HEK293 (cell line): ENCODE measurements at regions not wholly inside any gene's neighbourhood (a gene's known extent, or its start where the extent isn't known, plus 50 kb on each side); places are given as distances from the start of the nearest gene placed in this dataset.

Experiments used
- CTCF ChIP-seq: fragments of 450-650 bp; formaldehyde crosslinking; IDR thresholded peaks from 2 replicates; pipeline ENCODE4 v1.5.1; 2016; ENCODE audit warnings: missing biosample characterization, missing genetic modification characterization
- EGR2 ChIP-seq: fragments of 450-650 bp; formaldehyde crosslinking; IDR thresholded peaks from 2 replicates; pipeline ENCODE4 v1.5.1; 2016; ENCODE audit warnings: low read depth, missing biosample characterization, missing genetic modification characterization
- KLF16 ChIP-seq: fragments of 450-650 bp; formaldehyde crosslinking; IDR thresholded peaks from 2 replicates; pipeline ENCODE4 v1.5.1; 2017; ENCODE audit warnings: missing biosample characterization, missing genetic modification characterization
- ZBTB49 ChIP-seq: fragments of 450-650 bp; formaldehyde crosslinking; IDR thresholded peaks from 2 replicates; pipeline ENCODE4 v1.5.1; 2016; ENCODE audit warnings: missing biosample characterization, missing genetic modification characterization, low read depth
- ZNF138 ChIP-seq: fragments of 450-650 bp; formaldehyde crosslinking; IDR thresholded peaks from 2 replicates; pipeline ENCODE4 v1.5.1; 2016; ENCODE audit warnings: missing biosample characterization, missing genetic modification characterization, borderline replicate concordance
- ZNF211 ChIP-seq: fragments of 450-650 bp; formaldehyde crosslinking; IDR thresholded peaks from 2 replicates; pipeline ENCODE4 v1.5.1; 2016; ENCODE audit warnings: low read depth, missing biosample characterization, missing genetic modification characterization
- ZNF629 ChIP-seq: fragments of 450-650 bp; formaldehyde crosslinking; IDR thresholded peaks from 2 replicates; pipeline ENCODE4 v1.5.1; 2017; ENCODE audit warnings: missing biosample characterization, missing genetic modification characterization
- ZNF692 ChIP-seq: fragments of 450-650 bp; formaldehyde crosslinking; IDR thresholded peaks from 2 replicates; pipeline ENCODE4 v1.5.1; 2016; ENCODE audit warnings: missing biosample characterization, missing genetic modification characterization

GRCh38 chr17:43312011-43312410, 78.2 kb upstream of the RNU2-1 start:
- TF ChIP-seq EGR2 (no peak), ZNF211 (tag by site-specific recombination) (no peak), ZNF692 (tag by site-specific recombination) (no peak), CTCF (no peak), ZNF629 (tag by site-specific recombination) (no peak), ZBTB49 (tag by site-specific recombination) (no peak), ZNF138 (tag by site-specific recombination) (no peak), KLF16 (tag by site-specific recombination) (no peak)
